Gastroesophageal sphincter (tissue), 4 donors: ENCODE measurements at regions not wholly inside any gene's neighbourhood (a gene's known extent, or its start where the extent isn't known, plus 50 kb on each side); places are given as distances from the start of the nearest gene placed in this dataset.

Experiments used
- ATAC-seq: fragments of 150-250 bp; one replicate; pipeline ENCODE4 v1.9.1; 2016; ENCODE audit warnings: mild to moderate bottlenecking, moderate library complexity
- H3K27ac ChIP-seq, 4 donors: fragments of 200-600 bp; sonication (generic) in 3 of 4; 1 replicate in 3 of 4; 2 replicates in 1 of 4; pipeline ENCODE4 v1.5.1; 2016 to 2019
- H3K27me3 ChIP-seq: fragments of 200-600 bp; sonication (generic); one replicate; pipeline ENCODE4 v1.5.1; 2019
- H3K36me3 ChIP-seq, 2 donors: fragments of 200-600 bp; sonication (generic); one replicate each; pipeline ENCODE4 v1.5.1; 2019; ENCODE audit warnings: control low read depth in 1 of 2
- H3K4me1 ChIP-seq, 3 donors: fragments of 200-600 bp; sonication (generic); 1 replicate in 2 of 3; 2 replicates in 1 of 3; pipeline ENCODE4 v1.5.1; 2016 to 2019; ENCODE audit warnings: control low read depth in 2 of 3
- H3K4me3 ChIP-seq, 2 donors: fragments of 200-600 bp; sonication (generic); one replicate each; pipeline ENCODE4 v1.5.1; 2019; ENCODE audit warnings: mild to moderate bottlenecking in 1 of 2, moderate library complexity in 1 of 2
- H3K9me3 ChIP-seq, 3 donors: fragments of 200-600 bp; sonication (generic); one replicate each; pipeline ENCODE4 v1.5.1; 2017 to 2019; ENCODE audit warnings: control low read depth in 2 of 3
- EP300 ChIP-seq: sonication (generic); formaldehyde crosslinking; IDR thresholded peaks from one replicate; pipeline ENCODE4 v1.6.1; 2017; ENCODE audit warnings: antibody characterized with exemption, mild to moderate bottlenecking
- POLR2A ChIP-seq, 2 donors: fragments of 450-650 bp; IDR thresholded peaks; one replicate each; pipeline ENCODE4 v1.6.1; 2017; ENCODE audit warnings: antibody characterized with exemption in 2 of 2, mild to moderate bottlenecking in 2 of 2, moderate library complexity in 1 of 2
- POLR2AphosphoS5 ChIP-seq: sonication (generic); formaldehyde crosslinking; IDR thresholded peaks from one replicate; pipeline ENCODE4 v1.6.1; 2017; ENCODE audit warnings: antibody characterized with exemption
- WGBS, 2 donors: methylation state at CpG; one replicate each; pipeline ENCODE4 v1.1.5; 2018; ENCODE audit warnings: low coverage in 1 of 2; 5-methylcytosine and 5-hydroxymethylcytosine counted together
- TF ChIP-seq, protein P1 (sequence below), 4 experiments: fragments of 200-600 bp in 2 of 4; fragments of 450-650 bp in 2 of 4; sonication (generic) in 1 of 4; IDR thresholded peaks; one replicate each; pipeline ENCODE4 v1.5.1; 2017 to 2019; ENCODE audit warnings: antibody characterized with exemption in 4 of 4, mild to moderate bottlenecking in 2 of 4, moderate library complexity in 2 of 4

DNA sequence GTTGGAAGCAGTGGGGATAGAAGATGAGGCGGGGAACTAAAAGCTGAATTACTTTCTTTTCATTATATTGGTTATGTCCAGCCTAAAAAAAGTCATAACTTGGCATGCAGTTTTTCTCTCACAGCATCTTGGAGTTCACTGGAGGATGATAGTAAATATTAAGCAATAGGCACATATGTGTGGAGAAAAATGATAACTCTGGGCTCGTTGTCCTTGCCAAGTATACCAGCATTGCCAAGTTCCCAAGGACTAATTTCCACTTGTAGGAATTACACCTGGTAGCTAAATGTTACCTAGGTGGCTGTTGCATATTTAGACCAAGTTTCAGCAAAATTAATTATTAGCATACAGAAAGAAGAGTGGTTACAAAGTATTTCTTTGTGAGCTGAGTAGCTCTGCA is 1007.6 kb downstream of the ANKRD7 start:
- Histone ChIP-seq H3K27me3 (no peaks in the 10 kb centered on the region), H3K36me3 (no peaks in the 10 kb centered on the region), H3K4me3 (no peak overlapping the region), H3K4me1 (no peaks in the 10 kb centered on the region), H3K9me3 (no peaks in the 10 kb centered on the region), H3K27ac (no peak overlapping the region)
- ATAC-seq = no peak
- 56 to 61% methylated on average over 2 of the region's 2 CpGs for WGBS, 2 donors
- TF ChIP-seq EP300 (no peak), POLR2AphosphoS5 (no peak), POLR2A (IDR thresholded peaks at IDR 0.05) (no peak)
- TF ChIP-seq, protein P1, sequence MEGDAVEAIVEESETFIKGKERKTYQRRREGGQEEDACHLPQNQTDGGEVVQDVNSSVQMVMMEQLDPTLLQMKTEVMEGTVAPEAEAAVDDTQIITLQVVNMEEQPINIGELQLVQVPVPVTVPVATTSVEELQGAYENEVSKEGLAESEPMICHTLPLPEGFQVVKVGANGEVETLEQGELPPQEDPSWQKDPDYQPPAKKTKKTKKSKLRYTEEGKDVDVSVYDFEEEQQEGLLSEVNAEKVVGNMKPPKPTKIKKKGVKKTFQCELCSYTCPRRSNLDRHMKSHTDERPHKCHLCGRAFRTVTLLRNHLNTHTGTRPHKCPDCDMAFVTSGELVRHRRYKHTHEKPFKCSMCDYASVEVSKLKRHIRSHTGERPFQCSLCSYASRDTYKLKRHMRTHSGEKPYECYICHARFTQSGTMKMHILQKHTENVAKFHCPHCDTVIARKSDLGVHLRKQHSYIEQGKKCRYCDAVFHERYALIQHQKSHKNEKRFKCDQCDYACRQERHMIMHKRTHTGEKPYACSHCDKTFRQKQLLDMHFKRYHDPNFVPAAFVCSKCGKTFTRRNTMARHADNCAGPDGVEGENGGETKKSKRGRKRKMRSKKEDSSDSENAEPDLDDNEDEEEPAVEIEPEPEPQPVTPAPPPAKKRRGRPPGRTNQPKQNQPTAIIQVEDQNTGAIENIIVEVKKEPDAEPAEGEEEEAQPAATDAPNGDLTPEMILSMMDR (IDR thresholded peaks at IDR 0.05) = no peak

DNA sequence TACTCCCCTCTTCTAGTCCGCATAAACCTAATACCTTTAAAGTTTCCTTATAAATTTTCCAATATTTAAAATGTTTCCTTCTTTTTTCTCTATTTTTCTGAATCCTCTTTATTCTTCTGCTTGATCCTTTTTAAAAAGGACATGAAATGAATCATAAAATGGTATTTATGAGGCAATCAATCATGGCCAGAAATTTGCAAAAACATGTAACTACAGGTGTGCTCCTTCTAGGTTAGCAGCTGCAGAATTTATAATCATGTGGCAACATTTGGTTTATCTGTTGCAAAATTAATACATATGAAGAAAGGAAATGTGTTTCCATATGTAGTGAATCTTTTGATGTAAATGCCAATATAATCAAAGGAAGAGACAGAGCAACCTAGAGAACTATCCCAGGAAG is 1008.5 kb downstream of the ANKRD7 start:
- H3K36me3 ChIP-seq = no peaks in the 10 kb centered on the region
- ATAC-seq = no peak
- TF ChIP-seq, protein P1 (IDR thresholded peaks at IDR 0.05) = no peak
- TF ChIP-seq POLR2A (IDR thresholded peaks at IDR 0.05) (no peak), EP300 (no peak), POLR2AphosphoS5 (no peak)
- WGBS, 2 donors = 79 to 100% methylated on average over 1 of the region's 1 CpG
- no peak overlapping the region for H3K4me3 ChIP-seq
- H3K4me1 ChIP-seq = no peaks in the 10 kb centered on the region
- no peaks in the 10 kb centered on the region for H3K9me3 ChIP-seq
- H3K27ac ChIP-seq = no peak overlapping the region
- no peaks in the 10 kb centered on the region for H3K27me3 ChIP-seq

DNA sequence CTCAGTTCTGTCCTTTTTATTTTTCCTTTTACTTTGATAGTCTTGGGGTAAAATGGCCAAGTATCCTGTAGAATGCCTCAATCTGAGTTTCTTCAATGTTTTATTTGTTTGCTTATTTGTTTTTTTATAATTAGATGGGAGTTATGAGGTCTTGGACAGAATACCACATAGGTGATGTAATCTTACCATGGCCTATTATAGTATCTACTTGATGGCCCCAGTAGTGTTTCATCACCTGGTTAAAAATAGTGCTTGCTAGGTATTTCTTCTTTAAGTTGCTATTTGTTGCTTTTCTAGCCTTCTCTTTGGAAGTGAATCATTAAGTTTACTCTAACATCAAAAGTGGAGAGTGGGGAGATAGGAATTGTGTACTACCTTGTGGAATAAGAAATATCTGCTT is 1020.0 kb upstream of the KCND2 start:
- ATAC-seq = no peak
- no peaks in the 10 kb centered on the region for H3K4me1 ChIP-seq

GRCh38 chr7:119254742-119255141 is 1018.2 kb upstream of the KCND2 start:
- no peaks in the 10 kb centered on the region for H3K4me1 ChIP-seq
- H3K27ac ChIP-seq = no peak overlapping the region
- TF ChIP-seq, protein P1 (IDR thresholded peaks at IDR 0.05) = no peak
- TF ChIP-seq POLR2AphosphoS5 (no peak), POLR2A (IDR thresholded peaks at IDR 0.05) (no peak), EP300 (no peak)
- no peak overlapping the region for H3K4me3 ChIP-seq
- peaks cover 0 to 3% (median 0%) of the 10 kb centered on the region in 3 donors for H3K9me3 ChIP-seq
- no peaks in the 10 kb centered on the region for H3K27me3 ChIP-seq
- no peaks in the 10 kb centered on the region for H3K36me3 ChIP-seq
- no peak for ATAC-seq

More for the DNA sequence above, 1020.0 kb upstream of the KCND2 start:
- Histone ChIP-seq H3K4me3 (no peak overlapping the region), H3K36me3 (no peaks in the 10 kb centered on the region), H3K27me3 (no peaks in the 10 kb centered on the region), H3K9me3 (peaks cover 0 to 3% (median 0%) of the 10 kb centered on the region in 3 donors), H3K27ac (no peak overlapping the region)
- TF ChIP-seq, protein P1 (IDR thresholded peaks at IDR 0.05) = no peak
- TF ChIP-seq POLR2AphosphoS5 (no peak), POLR2A (IDR thresholded peaks at IDR 0.05) (no peak), EP300 (no peak)

GRCh38 chr7:119256001-119256400 is 1017.0 kb upstream of the KCND2 start:
- H3K27ac ChIP-seq = no peak overlapping the region
- H3K4me1 ChIP-seq = no peaks in the 10 kb centered on the region
- no peaks in the 10 kb centered on the region for H3K36me3 ChIP-seq
- ATAC-seq = no peak
- no peaks in the 10 kb centered on the region for H3K27me3 ChIP-seq
- TF ChIP-seq POLR2A (IDR thresholded peaks at IDR 0.05) (no peak), EP300 (no peak), POLR2AphosphoS5 (no peak)
- TF ChIP-seq, protein P1 (IDR thresholded peaks at IDR 0.05) = no peak
- peaks cover 0 to 3% (median 0%) of the 10 kb centered on the region in 3 donors for H3K9me3 ChIP-seq
- no peak overlapping the region for H3K4me3 ChIP-seq
